C4-2B (cell line): ENCODE measurements at regions not wholly inside any gene's neighbourhood (a gene's known extent, or its start where the extent isn't known, plus 50 kb on each side); places are given as distances from the start of the nearest gene placed in this dataset.

Source experiments
- H3K27ac ChIP-seq: fragments of 450-650 bp; 2 replicates; pipeline ENCODE4 v1.5.1; 2017
- ZFX ChIP-seq: fragments of 450-650 bp; IDR thresholded peaks from 2 replicates; pipeline ENCODE4 v1.6.1; 2017
- TF ChIP-seq, protein P1 (sequence below): fragments of 450-650 bp; conservative IDR thresholded peaks from 2 replicates; pipeline ENCODE4 v1.5.1; 2017; ENCODE audit warnings: mild to moderate bottlenecking

DNA sequence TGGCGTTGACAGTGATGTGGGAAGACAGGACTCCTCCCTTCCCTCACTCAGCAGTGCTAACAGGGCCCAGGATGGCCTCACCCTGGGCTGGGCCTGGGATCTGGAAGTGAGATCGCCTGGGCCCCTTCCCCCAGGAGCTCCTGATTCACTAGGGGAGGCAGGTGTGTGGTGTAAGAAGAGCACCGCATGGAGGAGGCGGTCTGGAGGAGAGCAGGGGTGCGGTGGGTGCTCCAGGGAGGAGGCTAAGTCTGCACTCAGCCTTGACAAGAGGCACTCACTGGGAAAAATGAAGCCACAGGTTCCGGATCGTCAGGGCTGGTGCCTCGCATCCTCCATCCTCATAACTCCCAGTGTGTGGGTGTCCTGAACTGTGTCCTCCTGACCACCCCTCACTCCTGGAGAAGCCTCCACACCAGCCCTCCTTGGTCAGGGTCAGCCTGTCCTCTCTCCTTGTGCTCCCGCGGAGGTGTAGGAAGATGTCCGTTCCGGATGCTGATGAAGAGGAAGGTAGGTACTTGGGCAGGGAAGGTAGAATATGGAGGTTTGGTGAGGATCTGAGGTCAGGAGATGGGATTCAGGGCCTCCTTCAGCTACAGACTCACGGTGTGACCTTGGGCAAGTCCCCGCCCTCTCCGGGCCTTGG lies 142.1 kb upstream of the WNT4 start:
- H3K27ac ChIP-seq = no peak overlapping the region
- TF ChIP-seq, protein P1, sequence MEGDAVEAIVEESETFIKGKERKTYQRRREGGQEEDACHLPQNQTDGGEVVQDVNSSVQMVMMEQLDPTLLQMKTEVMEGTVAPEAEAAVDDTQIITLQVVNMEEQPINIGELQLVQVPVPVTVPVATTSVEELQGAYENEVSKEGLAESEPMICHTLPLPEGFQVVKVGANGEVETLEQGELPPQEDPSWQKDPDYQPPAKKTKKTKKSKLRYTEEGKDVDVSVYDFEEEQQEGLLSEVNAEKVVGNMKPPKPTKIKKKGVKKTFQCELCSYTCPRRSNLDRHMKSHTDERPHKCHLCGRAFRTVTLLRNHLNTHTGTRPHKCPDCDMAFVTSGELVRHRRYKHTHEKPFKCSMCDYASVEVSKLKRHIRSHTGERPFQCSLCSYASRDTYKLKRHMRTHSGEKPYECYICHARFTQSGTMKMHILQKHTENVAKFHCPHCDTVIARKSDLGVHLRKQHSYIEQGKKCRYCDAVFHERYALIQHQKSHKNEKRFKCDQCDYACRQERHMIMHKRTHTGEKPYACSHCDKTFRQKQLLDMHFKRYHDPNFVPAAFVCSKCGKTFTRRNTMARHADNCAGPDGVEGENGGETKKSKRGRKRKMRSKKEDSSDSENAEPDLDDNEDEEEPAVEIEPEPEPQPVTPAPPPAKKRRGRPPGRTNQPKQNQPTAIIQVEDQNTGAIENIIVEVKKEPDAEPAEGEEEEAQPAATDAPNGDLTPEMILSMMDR = no peak
- TF ChIP-seq ZFX = no peak

DNA sequence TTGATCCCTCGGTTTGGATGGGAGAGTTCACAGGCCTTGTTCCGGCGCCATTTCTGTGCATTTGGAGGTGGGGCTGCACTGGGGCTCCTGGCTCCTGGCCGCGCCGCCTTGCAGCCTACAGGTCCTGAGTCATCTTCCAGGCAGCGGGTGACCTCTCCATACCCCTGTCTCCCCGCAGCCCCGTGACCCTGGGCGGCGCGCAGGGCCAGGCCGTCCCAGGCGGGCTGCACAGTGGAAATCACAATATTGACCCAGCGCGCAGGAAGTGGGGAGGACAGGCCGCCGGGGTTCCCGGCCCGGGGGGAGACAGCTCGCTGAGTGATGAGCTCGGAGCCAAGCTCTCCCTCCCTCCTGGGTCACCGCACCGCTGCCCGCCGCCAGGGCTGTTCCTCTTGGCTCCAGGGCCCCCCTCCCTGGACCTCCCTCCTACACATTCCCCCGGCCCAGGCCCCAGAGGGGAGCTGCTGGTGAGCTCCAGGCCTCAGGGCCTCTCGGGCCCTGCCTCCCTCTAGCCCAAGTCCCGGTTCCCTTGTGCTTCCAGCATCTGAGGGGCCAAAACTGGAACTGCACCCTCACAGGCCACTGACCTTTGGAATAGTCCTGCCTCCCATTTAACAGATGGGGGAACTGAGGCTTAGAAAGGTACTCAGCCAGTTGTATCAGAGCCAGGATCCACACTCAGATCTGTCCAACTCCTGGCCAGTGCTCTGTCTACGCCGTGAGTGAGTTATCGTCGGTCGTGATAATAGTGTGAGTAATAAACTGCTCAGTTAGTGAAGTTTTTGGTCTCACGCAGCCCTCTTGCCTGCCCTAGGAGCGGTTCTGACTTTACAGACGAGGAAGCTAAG lies 142.9 kb upstream of the WNT4 start:
- TF ChIP-seq, protein P1 = no peak
- no peak for TF ChIP-seq ZFX
- no peak overlapping the region for H3K27ac ChIP-seq

GRCh38 chr1:22286491-22286890 lies 143.6 kb upstream of the WNT4 start:
- no peak for TF ChIP-seq ZFX
- TF ChIP-seq, protein P1 = no peak
- H3K27ac ChIP-seq = no peak overlapping the region

- TF ChIP-seq, protein P1 = no peak
- no peak for TF ChIP-seq ZFX
- H3K27ac ChIP-seq = no peak overlapping the region
Observed at GRCh38 chr1:22287273-22287672, 144.4 kb upstream of the WNT4 start.

DNA sequence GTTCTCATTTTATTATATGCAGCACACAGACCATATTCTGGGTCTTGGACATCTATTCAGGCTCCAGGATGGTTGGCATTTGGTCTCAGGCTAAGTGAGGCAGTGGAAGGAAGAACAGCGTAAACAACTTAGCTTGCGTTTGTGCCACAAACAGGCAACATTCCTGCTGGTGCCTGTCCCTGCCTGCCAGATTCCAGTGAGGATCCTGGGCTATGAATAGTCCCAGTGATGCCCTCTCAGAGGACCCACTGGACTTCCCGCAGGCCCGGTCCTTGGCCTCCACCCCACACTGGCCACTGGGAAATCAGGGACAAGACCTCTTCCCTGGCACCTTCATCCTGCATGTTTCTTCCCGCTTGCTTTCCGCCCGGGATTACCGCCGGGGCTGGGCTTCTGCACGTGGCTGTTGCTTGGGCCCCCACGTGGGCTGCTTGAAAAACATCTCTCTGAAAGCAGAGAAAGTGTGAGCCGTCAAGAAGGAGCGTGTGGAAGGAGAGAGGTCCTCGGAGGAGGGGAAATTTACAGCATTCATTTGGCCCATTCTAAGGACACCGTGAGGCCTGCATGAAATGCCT lies 145.1 kb upstream of the WNT4 start:
- no peak overlapping the region for H3K27ac ChIP-seq
- no peak for TF ChIP-seq ZFX
- TF ChIP-seq, protein P1 = no peak

DNA sequence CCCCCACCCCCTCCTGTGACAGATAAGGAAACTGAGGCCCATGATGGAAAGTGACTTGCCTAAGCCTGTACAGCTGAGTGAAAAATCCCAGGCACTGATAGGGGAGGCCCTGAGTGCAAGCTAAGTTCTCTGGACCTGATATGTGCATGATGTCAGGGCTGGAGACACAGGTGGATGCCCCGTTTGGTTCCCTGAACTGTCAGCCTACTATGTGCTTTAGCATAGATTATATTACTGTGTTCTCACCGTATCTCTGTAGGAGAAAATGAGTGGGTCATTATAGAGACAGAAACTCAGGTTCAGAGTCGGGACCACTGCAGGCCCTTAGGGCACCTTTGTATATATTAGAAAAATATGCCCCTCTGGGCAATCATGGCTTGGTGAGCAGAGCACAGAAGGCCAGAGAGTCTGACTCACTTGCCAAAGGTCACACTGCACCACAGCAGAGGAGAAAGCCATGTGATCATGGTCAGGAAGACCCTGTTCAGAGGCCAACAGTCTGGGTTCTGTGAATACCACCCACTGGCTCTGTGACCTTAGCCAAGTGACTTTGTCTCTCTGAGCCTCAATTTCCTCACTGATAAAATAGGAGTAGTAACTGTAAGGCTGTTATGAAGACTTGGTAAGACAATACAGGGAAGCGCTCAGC lies 145.8 kb upstream of the WNT4 start:
- TF ChIP-seq, protein P1 = no peak
- no peak for TF ChIP-seq ZFX
- H3K27ac ChIP-seq = no peak overlapping the region
